GM23338 (cell line): ENCODE measurements at regions not wholly inside any gene's neighbourhood (a gene's known extent, or its start where the extent isn't known, plus 50 kb on each side); places are given as distances from the start of the nearest gene placed in this dataset.

Source experiments
- ATAC-seq: fragments of 200-7000 bp; cut with Tn5 transposase; 3 replicates; pipeline ENCODE4 v1.9.1; 2020
- DNase-seq: peaks from one replicate; pipeline ENCODE4 v3.0.0-alpha.2; 2015; ENCODE audit warnings: low spot score
- H2AFZ ChIP-seq: fragments of 200-600 bp; sonication (generic); 2 replicates; pipeline ENCODE4 v1.8.0; 2016; ENCODE audit warnings: antibody characterized with exemption, mild to moderate bottlenecking, moderate library complexity
- H3F3A ChIP-seq: fragments of 200-600 bp; sonication (generic); replicated peaks from 2 replicates; pipeline ENCODE4 v1.8.0; 2017; ENCODE audit warnings: antibody characterized with exemption, mixed run types, low read depth
- H3K27ac ChIP-seq: fragments of 200-600 bp; sonication (generic); 2 replicates; pipeline ENCODE4 v1.6.1; 2016; ENCODE audit warnings: low read depth
- H3K27me3 ChIP-seq: fragments of 200-600 bp; sonication (generic); 2 replicates; pipeline ENCODE4 v1.8.0; 2016; ENCODE audit warnings: mild to moderate bottlenecking, mixed run types, moderate library complexity; ENCODE audit not compliant: insufficient read depth
- H3K36me3 ChIP-seq: fragments of 200-600 bp; sonication (generic); 2 replicates; pipeline ENCODE4 v1.8.0; 2016; ENCODE audit warnings: mild to moderate bottlenecking; ENCODE audit not compliant: insufficient read depth
- H3K4me1 ChIP-seq: fragments of 200-600 bp; sonication (generic); 2 replicates; pipeline ENCODE4 v1.8.0; 2016; ENCODE audit warnings: mild to moderate bottlenecking, moderate library complexity; ENCODE audit not compliant: insufficient read depth
- H3K4me2 ChIP-seq: fragments of 200-600 bp; sonication (generic); 2 replicates; pipeline ENCODE4 v1.7.1; 2017; ENCODE audit warnings: mixed run types
- H3K4me3 ChIP-seq: fragments of 200-600 bp; sonication (generic); 2 replicates; pipeline ENCODE4 v1.6.1; 2016; ENCODE audit warnings: mixed run types
- H3K79me2 ChIP-seq: fragments of 200-600 bp; sonication (generic); replicated peaks from 2 replicates; pipeline ENCODE4 v1.8.0; 2017; ENCODE audit warnings: mild to moderate bottlenecking; ENCODE audit not compliant: insufficient read depth
- H3K9me2 ChIP-seq: fragments of 200-600 bp; sonication (generic); 2 replicates; pipeline ENCODE4 v1.8.0; 2017; ENCODE audit not compliant: insufficient read depth
- H4K20me1 ChIP-seq: fragments of 200-600 bp; sonication (generic); replicated peaks from 2 replicates; pipeline ENCODE4 v1.8.0; 2017; ENCODE audit warnings: mild to moderate bottlenecking; ENCODE audit not compliant: insufficient read depth
- H3K27ac Mint-ChIP-seq: 2 replicates; pipeline ENCODE4 v1.8.0; 2020; ENCODE audit warnings: inconsistent platforms, mild to moderate bottlenecking, moderate library complexity, mixed read lengths
- H3K27me3 Mint-ChIP-seq: 3 replicates; pipeline ENCODE4 v1.8.0; 2022; ENCODE audit warnings: low read depth, mild to moderate bottlenecking, moderate library complexity, mixed read lengths, inconsistent platforms; ENCODE audit not compliant: insufficient read depth, poor library complexity
- H3K36me3 Mint-ChIP-seq: 3 replicates; pipeline ENCODE4 v1.8.0; 2021; ENCODE audit warnings: low read depth, mild to moderate bottlenecking, inconsistent platforms, moderate library complexity, mixed read lengths
- H3K4me1 Mint-ChIP-seq: 3 replicates; pipeline ENCODE4 v1.8.0; 2020; ENCODE audit warnings: mild to moderate bottlenecking, inconsistent platforms, mixed read lengths
- H3K4me3 Mint-ChIP-seq: 3 replicates; pipeline ENCODE4 v1.8.0; 2021; ENCODE audit warnings: moderate library complexity, mild to moderate bottlenecking, inconsistent platforms, mixed read lengths
- H3K9me3 Mint-ChIP-seq: 3 replicates; pipeline ENCODE4 v1.8.0; 2020; ENCODE audit warnings: moderate library complexity, mild to moderate bottlenecking, inconsistent platforms, mixed read lengths
- ETS1 ChIP-seq: IDR thresholded peaks from 2 replicates; pipeline ENCODE4 v1.6.1; 2016; ENCODE audit warnings: antibody characterized with exemption
- EZH2 ChIP-seq: fragments of 200-600 bp; sonication (generic); IDR thresholded peaks from one replicate; pipeline ENCODE4 v1.8.0; 2017; ENCODE audit warnings: antibody characterized with exemption, mild to moderate bottlenecking, low read depth; ENCODE audit not compliant: unreplicated experiment
- JUNB ChIP-seq: IDR thresholded peaks from one replicate; pipeline ENCODE4 v1.6.1; 2016; ENCODE audit warnings: antibody characterized with exemption; ENCODE audit not compliant: unreplicated experiment
- POLR2AphosphoS5 ChIP-seq: IDR thresholded peaks from 2 replicates; pipeline ENCODE4 v1.6.1; 2016; ENCODE audit warnings: antibody characterized with exemption, low read depth
- REST ChIP-seq: IDR thresholded peaks from one replicate; pipeline ENCODE4 v1.6.1; 2018; ENCODE audit warnings: antibody characterized with exemption; ENCODE audit not compliant: unreplicated experiment
- STAT1 ChIP-seq: IDR thresholded peaks from one replicate; pipeline ENCODE4 v1.6.1; 2016; ENCODE audit warnings: antibody characterized with exemption; ENCODE audit not compliant: unreplicated experiment
- ZNF331 ChIP-seq: fragments of 250-450 bp; sonication (Bioruptor Pico); IDR thresholded peaks from 2 replicates; pipeline ENCODE4 v1.5.0; 2020; ENCODE audit warnings: low read depth, mild to moderate bottlenecking, moderate library complexity

- Mint-ChIP-seq H3K36me3 (no peaks in the 10 kb centered on the region), H3K9me3 (no peaks in the 10 kb centered on the region; the same call in 1 of the 3 replicates), H3K4me1 (peaks cover 3% of the 10 kb centered on the region), H3K4me3 (no peak overlapping the region), H3K27me3 (peaks cover 3% of the 10 kb centered on the region), H3K27ac (no peak overlapping the region)
- Histone ChIP-seq H3K9me2 (peaks cover 3% of the 10 kb centered on the region; the same call in 1 of the 2 replicates), H3K27ac (no peak overlapping the region), H3K4me2 (no peak overlapping the region), H4K20me1 (no peaks in the 10 kb centered on the region), H3K27me3 (no peaks in the 10 kb centered on the region), H3K4me1 (no peaks in the 10 kb centered on the region), H3K79me2 (no peaks in the 10 kb centered on the region), H3F3A (no peaks in the 10 kb centered on the region), H3K4me3 (no peak overlapping the region), H2AFZ (no peak overlapping the region), H3K36me3 (no peaks in the 10 kb centered on the region)
- DNase-seq (no peak), ATAC-seq (no peak)
- TF ChIP-seq POLR2AphosphoS5 (no peak), REST (no peak), JUNB (no peak), STAT1 (no peak), ZNF331 (CRISPR knock-in tag) (no peak)
Observed at GRCh38 chr2:495745-496275, 181.4 kb downstream of the TMEM18 start.

GRCh38 chr2:494853-495252 lies 182.4 kb downstream of the TMEM18 start:
- Mint-ChIP-seq H3K36me3 (no peaks in the 10 kb centered on the region), H3K9me3 (no peaks in the 10 kb centered on the region; the same call in 1 of the 3 replicates), H3K4me3 (no peak overlapping the region), H3K4me1 (peaks cover 3% of the 10 kb centered on the region), H3K27me3 (peaks cover 3% of the 10 kb centered on the region), H3K27ac (no peak overlapping the region)
- H3K27ac ChIP-seq: no peak overlapping the region
- TF ChIP-seq ETS1 (no peak), REST (no peak), POLR2AphosphoS5 (no peak), EZH2 (no peak), STAT1 (no peak), JUNB (no peak)
- peaks cover 3% of the 10 kb centered on the region; the same call in 1 of the 2 replicates for H3K9me2 ChIP-seq
- ATAC-seq (no peak), DNase-seq (no peak)
- no peaks in the 10 kb centered on the region for H4K20me1 ChIP-seq
- H3K79me2 ChIP-seq: no peaks in the 10 kb centered on the region
- H3F3A ChIP-seq: no peaks in the 10 kb centered on the region
- no peak overlapping the region for H2AFZ ChIP-seq
- H3K4me3 ChIP-seq: no peak overlapping the region
- H3K36me3 ChIP-seq: no peaks in the 10 kb centered on the region
- H3K27me3 ChIP-seq: no peaks in the 10 kb centered on the region
- no peak overlapping the region for H3K4me2 ChIP-seq
- H3K4me1 ChIP-seq: no peaks in the 10 kb centered on the region
